ENCODE measurements at regions not wholly inside any gene's neighbourhood (a gene's known extent, or its start where the extent isn't known, plus 50 kb on each side); places are given as distances from the start of the nearest gene placed in this dataset.

- Histone ChIP-seq H3K4me1 (no peaks in the 10 kb centered on the region), H3K9me3 (no peaks in the 10 kb centered on the region), H3K27ac (no peak overlapping the region), H3K27me3 (no peaks in the 10 kb centered on the region), H3K9ac (ENCODE audit: low read depth in 2 of 2, low read length in 2 of 2) (no peak overlapping the region), H3K4me3 (no peak overlapping the region), H3K36me3 (no peaks in the 10 kb centered on the region)
- DNase-seq, result no peak
- intact Hi-C loops (cut with DNase I), result no loop called here
- no peak for TF ChIP-seq CTCF (IDR thresholded peaks at IDR 0.05)
These were observed 283.7 kb downstream of the ZNF608 start for GRCh38 chr5:124462751-124463150.

GRCh38 chr5:124461941-124462340 is 284.5 kb downstream of the ZNF608 start:
- no peak for DNase-seq
- Histone ChIP-seq H3K27ac (no peak overlapping the region), H3K4me3 (no peak overlapping the region), H3K9ac (ENCODE audit: low read depth in 2 of 2, low read length in 2 of 2) (no peak overlapping the region), H3K27me3 (no peaks in the 10 kb centered on the region), H3K4me1 (no peaks in the 10 kb centered on the region), H3K36me3 (no peaks in the 10 kb centered on the region), H3K9me3 (no peaks in the 10 kb centered on the region)
- intact Hi-C loops (cut with DNase I), result no loop called here
- no peak for TF ChIP-seq CTCF (IDR thresholded peaks at IDR 0.05)

GRCh38 chr5:124461157-124461556 is 285.3 kb downstream of the ZNF608 start:
- intact Hi-C loops (cut with DNase I), result no loop called here
- Histone ChIP-seq H3K9ac (ENCODE audit: low read depth in 2 of 2, low read length in 2 of 2) (no peak overlapping the region), H3K36me3 (no peaks in the 10 kb centered on the region), H3K27ac (no peak overlapping the region), H3K4me3 (no peak overlapping the region), H3K9me3 (no peaks in the 10 kb centered on the region), H3K4me1 (no peaks in the 10 kb centered on the region), H3K27me3 (no peaks in the 10 kb centered on the region)
- no peak for TF ChIP-seq CTCF (IDR thresholded peaks at IDR 0.05)
- DNase-seq, result no peak

GRCh38 chr5:124460642-124461041 is 285.8 kb downstream of the ZNF608 start:
- Histone ChIP-seq H3K27me3 (no peaks in the 10 kb centered on the region), H3K4me1 (no peaks in the 10 kb centered on the region), H3K36me3 (no peaks in the 10 kb centered on the region), H3K4me3 (no peak overlapping the region), H3K9ac (ENCODE audit: low read depth in 2 of 2, low read length in 2 of 2) (no peak overlapping the region), H3K9me3 (no peaks in the 10 kb centered on the region), H3K27ac (no peak overlapping the region)
- intact Hi-C loops (cut with DNase I), result no loop called here
- TF ChIP-seq CTCF (IDR thresholded peaks at IDR 0.05), result no peak
- DNase-seq, result no peak

GRCh38 chr5:124459984-124460383 is 286.5 kb downstream of the ZNF608 start:
- H3K4me1 ChIP-seq, result no peaks in the 10 kb centered on the region
- no peaks in the 10 kb centered on the region for H3K9me3 ChIP-seq
- no peaks in the 10 kb centered on the region for H3K36me3 ChIP-seq
- no peaks in the 10 kb centered on the region for H3K27me3 ChIP-seq
- intact Hi-C loops (cut with DNase I), result no loop called here
- TF ChIP-seq CTCF (IDR thresholded peaks at IDR 0.05), result no peak
- H3K4me3 ChIP-seq, result no peak overlapping the region
- no peak for DNase-seq
- H3K9ac ChIP-seq (ENCODE audit: low read depth in 2 of 2, low read length in 2 of 2), result no peak overlapping the region
- no peak overlapping the region for H3K27ac ChIP-seq

- intact Hi-C loops (cut with DNase I), result no loop called here
- Histone ChIP-seq H3K9me3 (no peaks in the 10 kb centered on the region), H3K4me3 (no peak overlapping the region), H3K27ac (no peak overlapping the region), H3K27me3 (no peaks in the 10 kb centered on the region), H3K4me1 (no peaks in the 10 kb centered on the region), H3K9ac (ENCODE audit: low read depth in 2 of 2, low read length in 2 of 2) (no peak overlapping the region), H3K36me3 (no peaks in the 10 kb centered on the region)
- no peak for DNase-seq
- no peak for TF ChIP-seq CTCF (IDR thresholded peaks at IDR 0.05)
These were observed 288.5 kb downstream of the ZNF608 start for GRCh38 chr5:124457901-124458300.

Measured in colonic mucosa (tissue), 4 donors.